NCI-H128 (cell line): ENCODE measurements at regions not wholly inside any gene's neighbourhood (a gene's known extent, or its start where the extent isn't known, plus 50 kb on each side); places are given as distances from the start of the nearest gene placed in this dataset.

Source experiments
- DNase-seq: peaks from one replicate; lab custom pipeline; 2025; ENCODE audit not compliant: unreplicated experiment; lab: John Stamatoyannopoulos, UW

GRCh38 chr9:26413611-26414010, 479.0 kb downstream of the CAAP1 start:
- no peak for DNase-seq

- DNase-seq: no peak
These were observed 480.2 kb downstream of the CAAP1 start for GRCh38 chr9:26412446-26412845.

- DNase-seq: no peak
These were observed 485.9 kb downstream of the CAAP1 start for GRCh38 chr9:26406676-26407075.

DNA sequence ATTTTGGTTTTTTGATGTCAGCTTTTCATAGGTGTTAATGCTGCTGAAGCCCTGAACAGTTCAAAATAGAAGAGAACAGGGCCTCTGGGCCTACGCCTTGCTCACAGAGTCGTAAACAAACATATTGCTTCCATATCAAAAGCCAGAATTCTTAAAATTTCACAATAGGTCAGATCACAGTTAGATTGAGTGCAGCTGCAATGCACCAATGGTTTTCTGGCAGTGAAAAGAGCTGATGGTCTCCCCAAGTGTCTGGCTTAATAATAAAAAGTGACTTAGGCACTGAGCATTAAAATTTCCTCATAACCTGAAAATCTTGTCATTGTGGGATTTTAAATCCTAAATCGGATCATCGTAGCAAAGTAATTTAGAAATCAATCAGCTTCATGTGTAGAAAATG, 493.0 kb downstream of the CAAP1 start:
- DNase-seq: no peak

DNA sequence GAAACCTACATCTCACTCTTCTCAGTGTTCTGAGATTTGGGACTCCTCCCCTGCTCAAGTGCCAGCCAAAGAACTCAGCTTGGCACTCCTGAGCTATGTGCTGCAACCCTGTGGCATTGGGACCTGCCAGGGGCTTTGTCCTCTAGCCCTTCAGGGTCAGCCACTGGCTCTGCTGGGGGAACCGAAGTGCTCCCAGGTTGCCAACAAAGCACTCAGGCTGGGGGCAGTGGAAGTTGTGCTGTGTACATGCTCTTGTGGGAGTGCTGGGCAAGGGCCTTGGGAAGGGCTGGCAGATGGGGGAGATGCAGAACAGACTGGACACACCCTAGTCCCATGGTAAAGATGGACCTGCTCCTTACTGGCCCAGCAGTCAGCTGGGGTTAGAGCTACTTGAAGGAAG, 498.6 kb downstream of the CAAP1 start:
- no peak for DNase-seq

DNA sequence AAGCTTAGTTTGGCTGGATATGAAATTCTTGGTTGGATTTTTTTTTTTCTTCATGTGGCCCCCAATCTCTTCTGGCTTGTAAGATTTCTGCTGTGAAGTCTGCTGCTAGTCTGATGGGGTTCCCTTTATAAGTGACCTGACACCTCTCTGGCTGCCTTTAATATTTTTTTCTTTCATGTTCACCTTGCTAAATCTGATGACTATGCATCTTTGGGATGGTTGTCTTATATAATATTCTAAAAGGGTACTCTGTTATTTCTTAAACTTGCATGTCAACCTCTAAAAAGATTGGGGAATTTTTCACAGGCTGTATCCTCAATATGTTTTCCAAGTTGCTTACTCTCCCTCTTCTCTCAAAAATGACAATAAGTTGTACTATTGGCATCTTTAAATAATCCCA, 500.0 kb downstream of the CAAP1 start:
- no peak for DNase-seq

DNA sequence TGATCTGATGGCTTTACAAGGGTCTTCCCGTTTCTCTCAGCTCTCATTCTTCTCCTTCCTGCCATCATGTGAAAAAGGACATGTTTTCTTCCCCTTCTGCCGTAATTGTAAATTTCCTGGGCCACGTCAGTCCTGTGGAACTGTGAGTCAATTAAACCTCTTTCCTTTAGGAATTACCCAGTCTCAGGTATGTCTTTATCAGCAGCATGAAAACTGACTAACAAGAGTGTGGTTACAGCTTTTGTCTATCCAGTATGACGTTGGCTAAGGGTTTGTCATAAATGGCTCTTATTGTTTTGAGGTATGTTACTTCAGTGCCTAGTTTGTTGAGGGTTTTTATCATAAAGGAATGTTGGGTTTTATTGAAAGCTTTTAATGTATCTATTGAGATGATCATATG, 501.6 kb downstream of the CAAP1 start:
- DNase-seq: no peak

DNA sequence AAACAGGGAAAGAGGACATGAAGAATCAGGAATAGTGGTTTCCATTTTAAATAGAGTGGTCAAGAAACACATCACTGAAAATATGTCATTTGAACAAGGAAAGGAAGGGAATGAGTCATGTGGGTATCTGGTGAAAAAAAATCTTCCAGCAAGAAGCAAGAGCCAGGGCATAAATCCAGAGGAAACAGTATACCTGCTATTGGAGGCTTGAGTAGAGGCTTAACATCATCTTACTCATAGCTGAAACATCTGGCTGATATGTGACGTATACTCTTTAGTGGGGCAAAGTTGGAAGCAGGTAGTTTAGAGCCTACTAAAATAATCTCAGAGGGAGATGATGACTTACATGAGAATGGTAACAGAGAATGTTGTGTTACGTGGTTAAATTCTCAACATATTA, 517.2 kb downstream of the CAAP1 start:
- no peak for DNase-seq

DNA sequence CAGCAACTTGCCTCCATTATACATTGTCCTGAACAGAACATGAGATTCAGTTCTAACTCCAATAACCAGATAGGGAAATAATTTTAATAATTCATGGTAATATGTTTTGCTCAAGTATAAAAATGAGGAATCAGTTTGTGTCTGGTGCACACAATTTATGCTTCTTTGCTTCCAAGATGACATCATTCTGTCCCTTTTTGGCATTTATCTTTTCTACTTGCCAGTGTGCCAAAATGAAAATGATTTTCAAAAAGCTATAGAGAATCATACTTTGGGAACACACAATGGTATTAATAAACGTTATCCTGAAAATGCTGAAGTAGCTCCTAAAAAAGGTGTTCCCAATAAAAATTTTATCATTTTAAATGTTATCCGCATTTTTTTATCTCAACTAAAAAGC, 519.0 kb downstream of the CAAP1 start:
- no peak for DNase-seq

- DNase-seq: no peak
These were observed 521.4 kb downstream of the CAAP1 start for GRCh38 chr9:26371236-26371635.

- no peak for DNase-seq
These were observed 523.5 kb downstream of the CAAP1 start for GRCh38 chr9:26369093-26369492.

- no peak for DNase-seq
These were observed 524.4 kb downstream of the CAAP1 start for GRCh38 chr9:26368241-26368640.

GRCh38 chr9:26361010-26361409, 531.6 kb downstream of the CAAP1 start:
- no peak for DNase-seq

DNA sequence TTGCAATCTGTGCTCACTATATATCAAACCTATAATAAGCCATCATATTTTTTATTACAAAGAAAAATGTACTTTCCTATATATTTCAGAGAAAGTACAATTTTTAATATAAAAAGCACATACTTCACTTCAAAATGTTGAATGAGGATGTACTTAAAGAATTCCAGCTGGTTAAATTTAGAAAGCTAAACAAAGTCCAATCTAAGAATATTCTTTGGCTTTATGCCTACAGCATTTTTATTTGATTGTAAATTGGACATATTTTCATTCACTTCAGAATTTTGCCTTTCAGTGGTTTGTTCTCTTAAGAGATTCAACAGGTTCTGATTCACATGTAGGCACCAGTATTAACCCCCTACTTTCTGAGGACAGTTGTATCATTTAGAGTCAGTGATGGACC, 533.8 kb downstream of the CAAP1 start:
- no peak for DNase-seq

GRCh38 chr9:26357803-26358344, 534.7 kb downstream of the CAAP1 start:
- no peak for DNase-seq

- no peak for DNase-seq
These were observed 536.1 kb downstream of the CAAP1 start for GRCh38 chr9:26356491-26356890.

GRCh38 chr9:26346942-26347477, 545.6 kb downstream of the CAAP1 start:
- no peak for DNase-seq

DNA sequence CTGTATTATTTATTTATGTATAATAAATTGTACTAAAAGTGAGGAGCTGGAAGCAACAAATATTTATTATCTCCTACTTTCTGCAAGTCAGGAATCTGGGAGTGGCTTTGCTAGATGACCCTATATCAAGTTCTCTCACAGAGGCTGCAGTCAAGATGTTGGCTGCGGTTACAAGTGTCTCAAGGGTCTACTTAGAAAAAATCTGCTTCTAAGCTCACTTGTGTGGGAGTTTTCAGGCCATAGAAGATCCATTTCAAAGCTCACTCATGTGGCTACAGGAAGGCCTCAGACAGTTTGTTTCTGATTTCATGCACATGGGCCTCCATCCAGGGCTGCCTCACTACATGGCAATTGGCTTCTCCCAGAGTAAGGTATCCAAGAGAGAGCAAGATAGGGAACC, 551.1 kb downstream of the CAAP1 start:
- no peak for DNase-seq

DNA sequence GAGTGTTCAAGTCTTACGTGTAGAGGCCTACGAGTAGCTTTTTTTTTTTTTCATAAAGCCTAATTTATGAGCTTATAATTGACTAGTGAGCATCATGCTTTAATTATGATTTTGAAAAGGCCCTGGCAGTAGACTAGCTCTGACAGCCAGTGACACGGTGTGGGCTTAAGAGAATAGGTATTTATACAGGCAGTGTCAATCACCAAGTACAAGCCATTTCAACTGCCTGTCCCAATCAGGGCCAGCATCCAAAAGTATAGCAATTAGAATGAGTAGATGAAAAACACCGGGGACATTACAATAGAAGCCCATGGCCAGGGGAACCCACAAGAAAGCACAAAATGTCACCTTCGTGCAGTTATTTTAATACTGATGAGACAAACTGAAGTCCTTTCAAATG, 552.8 kb downstream of the CAAP1 start:
- no peak for DNase-seq

- DNase-seq: no peak
These were observed 557.5 kb downstream of the CAAP1 start for GRCh38 chr9:26335116-26335515.

- no peak for DNase-seq
These were observed 557.9 kb downstream of the CAAP1 start for GRCh38 chr9:26334706-26335105.

DNA sequence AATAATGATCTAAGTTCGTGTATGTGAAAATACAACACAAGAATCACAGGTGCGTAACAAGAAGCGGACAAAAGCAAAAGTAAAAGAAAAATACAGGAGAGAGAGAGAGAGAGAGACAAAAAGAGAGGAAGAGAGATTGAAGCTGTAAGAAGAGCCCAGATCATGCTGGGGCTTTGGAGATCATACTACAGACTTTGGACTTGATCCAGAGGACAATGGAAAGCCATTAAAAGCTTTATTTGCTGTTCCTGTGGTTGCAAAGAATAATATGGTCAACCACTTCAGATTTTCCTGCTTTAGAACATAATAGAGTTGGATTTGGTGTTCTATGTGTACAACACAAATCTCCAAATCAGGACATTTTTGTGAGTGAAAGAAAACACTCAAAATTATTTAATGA, 561.4 kb downstream of the CAAP1 start:
- peak; percentile 70 for DNase-seq

GRCh38 chr9:26329974-26330373, 562.6 kb downstream of the CAAP1 start:
- DNase-seq: no peak

- no peak for DNase-seq
These were observed 566.0 kb downstream of the CAAP1 start for GRCh38 chr9:26326563-26326962.
